Esophagus muscularis mucosa (tissue), 4 donors: ENCODE measurements at regions not wholly inside any gene's neighbourhood (a gene's known extent, or its start where the extent isn't known, plus 50 kb on each side); places are given as distances from the start of the nearest gene placed in this dataset.

Experiments used
- DNase-seq: peaks from one replicate; pipeline ENCODE4 v3.0.0-alpha.2; 2017; ENCODE audit errors: extremely low spot score
- H3K27ac ChIP-seq, 4 donors: fragments of 200-600 bp; sonication (generic); replicated peaks in 1 of 4; 1 replicate in 3 of 4; 2 replicates in 1 of 4; pipeline ENCODE4 v1.5.1; 2016 to 2019; ENCODE audit warnings: mild to moderate bottlenecking in 1 of 4
- H3K27me3 ChIP-seq, 4 donors: fragments of 200-600 bp; sonication (generic); one replicate each; pipeline versions ENCODE4 v1.5.1 to v1.6.0; 2016 to 2019
- H3K36me3 ChIP-seq, 4 donors: fragments of 200-600 bp; sonication (generic); one replicate each; pipeline ENCODE4 v1.5.1; 2016 to 2019
- H3K4me1 ChIP-seq, 4 donors: fragments of 200-600 bp; sonication (generic); one replicate each; pipeline ENCODE4 v1.5.1; 2016 to 2019
- H3K4me3 ChIP-seq, 4 donors: fragments of 200-600 bp; sonication (generic); 1 replicate in 2 of 4; 2 replicates in 2 of 4; pipeline ENCODE4 v1.5.1; 2016 to 2019; ENCODE audit warnings: mild to moderate bottlenecking in 4 of 4, moderate library complexity in 1 of 4
- H3K9me3 ChIP-seq, 4 donors: fragments of 200-600 bp; sonication (generic); 1 replicate in 3 of 4; 2 replicates in 1 of 4; pipeline ENCODE4 v1.5.1; 2016 to 2019
- CTCF ChIP-seq, 3 experiments: fragments of 200-600 bp in 2 of 3; fragments of 450-650 bp in 1 of 3; sonication (generic) in 2 of 3; IDR thresholded peaks; one replicate each; pipeline ENCODE4 v1.5.1; 2017 to 2019; ENCODE audit warnings: antibody characterized with exemption in 3 of 3, mild to moderate bottlenecking in 2 of 3, moderate library complexity in 1 of 3
- EP300 ChIP-seq: sonication (generic); formaldehyde crosslinking; IDR thresholded peaks from one replicate; pipeline ENCODE4 v1.6.1; 2017; ENCODE audit warnings: antibody characterized with exemption
- POLR2A ChIP-seq: fragments of 450-650 bp; IDR thresholded peaks from one replicate; pipeline ENCODE4 v1.6.1; 2017; ENCODE audit warnings: antibody characterized with exemption, moderate library complexity, mild to moderate bottlenecking, low read depth
- POLR2AphosphoS5 ChIP-seq, 2 donors: sonication (generic); formaldehyde crosslinking; IDR thresholded peaks; one replicate each; pipeline ENCODE4 v1.6.1; 2017; ENCODE audit warnings: antibody characterized with exemption in 2 of 2
- WGBS: methylation state at CpG from one replicate; pipeline ENCODE4 v1.1.5; 2018; 5-methylcytosine and 5-hydroxymethylcytosine counted together
- intact Hi-C: fragments of 100-400 bp; cut with DNase I; formaldehyde crosslinking; loops from one replicate; pipeline ENCODE4 v1.15.1; 2023

- intact Hi-C loops = no loop called here
- Histone ChIP-seq H3K36me3 (no peaks in the 10 kb centered on the region), H3K27me3 (peaks cover 0 to 3% (median 0%) of the 10 kb centered on the region in 4 donors), H3K4me1 (no peaks in the 10 kb centered on the region), H3K27ac (no peak overlapping the region), H3K9me3 (peaks cover 0 to 12% (median 5%) of the 10 kb centered on the region in 4 donors), H3K4me3 (no peak overlapping the region)
- WGBS = 46% methylated on average over 5 of the region's 8 CpGs
- TF ChIP-seq POLR2AphosphoS5 (IDR thresholded peaks at IDR 0.05) (no peak), EP300 (no peak), POLR2A (no peak), CTCF (IDR thresholded peaks at IDR 0.05) (no peak)
- DNase-seq = no peak
Observed at GRCh38 chr13:18953139-18953930, 228.3 kb downstream of the TUBA3C start.

GRCh38 chr13:18952225-18953016 is 229.2 kb downstream of the TUBA3C start:
- Histone ChIP-seq H3K27me3 (no peaks in the 10 kb centered on the region), H3K36me3 (no peaks in the 10 kb centered on the region), H3K9me3 (peaks cover 0 to 4% (median 1%) of the 10 kb centered on the region in 4 donors), H3K4me1 (no peaks in the 10 kb centered on the region), H3K27ac (no peak overlapping the region), H3K4me3 (no peak overlapping the region)
- peak; percentile 92 for DNase-seq
- TF ChIP-seq POLR2A (no peak), EP300 (no peak), CTCF (IDR thresholded peaks at IDR 0.05) (no peak), POLR2AphosphoS5 (IDR thresholded peaks at IDR 0.05) (no peak)
- WGBS = 85% methylated on average over 18 of the region's 18 CpGs
- intact Hi-C loops = no loop called here

GRCh38 chr13:18951412-18951811 is 230.2 kb downstream of the TUBA3C start:
- TF ChIP-seq EP300 = no peak
- TF ChIP-seq POLR2AphosphoS5 (IDR thresholded peaks at IDR 0.05) = no peak
- no peak for TF ChIP-seq CTCF (IDR thresholded peaks at IDR 0.05)
- no peak for TF ChIP-seq POLR2A
- intact Hi-C loops = no loop called here
- no peaks in the 10 kb centered on the region for H3K27me3 ChIP-seq
- 93% methylated on average over 12 of the region's 13 CpGs for WGBS
- no peaks in the 10 kb centered on the region for H3K9me3 ChIP-seq
- no peaks in the 10 kb centered on the region for H3K4me1 ChIP-seq
- no peaks in the 10 kb centered on the region for H3K36me3 ChIP-seq
- DNase-seq = no peak
- no peak overlapping the region for H3K4me3 ChIP-seq
- H3K27ac ChIP-seq = no peak overlapping the region

- DNase-seq = no peak
- TF ChIP-seq CTCF (IDR thresholded peaks at IDR 0.05) = no peak
- TF ChIP-seq POLR2AphosphoS5 (IDR thresholded peaks at IDR 0.05) = no peak
- Histone ChIP-seq H3K27ac (no peak overlapping the region), H3K4me1 (no peaks in the 10 kb centered on the region), H3K27me3 (peaks cover 0 to 2% (median 0%) of the 10 kb centered on the region in 4 donors), H3K4me3 (no peak overlapping the region), H3K36me3 (no peaks in the 10 kb centered on the region), H3K9me3 (no peaks in the 10 kb centered on the region)
- intact Hi-C loops = no loop called here
- 75% methylated on average over 4 of the region's 7 CpGs for WGBS
Observed at GRCh38 chr13:18949970-18950369, 231.7 kb downstream of the TUBA3C start.
